ENCODE measurements at regions not wholly inside any gene's neighbourhood (a gene's known extent, or its start where the extent isn't known, plus 50 kb on each side); places are given as distances from the start of the nearest gene placed in this dataset.
"Not testable (repeated sequence)": the region's sequence is repeated elsewhere in the genome, so short reads cannot be mapped to it uniquely, and the experiment has no call there.

DNA sequence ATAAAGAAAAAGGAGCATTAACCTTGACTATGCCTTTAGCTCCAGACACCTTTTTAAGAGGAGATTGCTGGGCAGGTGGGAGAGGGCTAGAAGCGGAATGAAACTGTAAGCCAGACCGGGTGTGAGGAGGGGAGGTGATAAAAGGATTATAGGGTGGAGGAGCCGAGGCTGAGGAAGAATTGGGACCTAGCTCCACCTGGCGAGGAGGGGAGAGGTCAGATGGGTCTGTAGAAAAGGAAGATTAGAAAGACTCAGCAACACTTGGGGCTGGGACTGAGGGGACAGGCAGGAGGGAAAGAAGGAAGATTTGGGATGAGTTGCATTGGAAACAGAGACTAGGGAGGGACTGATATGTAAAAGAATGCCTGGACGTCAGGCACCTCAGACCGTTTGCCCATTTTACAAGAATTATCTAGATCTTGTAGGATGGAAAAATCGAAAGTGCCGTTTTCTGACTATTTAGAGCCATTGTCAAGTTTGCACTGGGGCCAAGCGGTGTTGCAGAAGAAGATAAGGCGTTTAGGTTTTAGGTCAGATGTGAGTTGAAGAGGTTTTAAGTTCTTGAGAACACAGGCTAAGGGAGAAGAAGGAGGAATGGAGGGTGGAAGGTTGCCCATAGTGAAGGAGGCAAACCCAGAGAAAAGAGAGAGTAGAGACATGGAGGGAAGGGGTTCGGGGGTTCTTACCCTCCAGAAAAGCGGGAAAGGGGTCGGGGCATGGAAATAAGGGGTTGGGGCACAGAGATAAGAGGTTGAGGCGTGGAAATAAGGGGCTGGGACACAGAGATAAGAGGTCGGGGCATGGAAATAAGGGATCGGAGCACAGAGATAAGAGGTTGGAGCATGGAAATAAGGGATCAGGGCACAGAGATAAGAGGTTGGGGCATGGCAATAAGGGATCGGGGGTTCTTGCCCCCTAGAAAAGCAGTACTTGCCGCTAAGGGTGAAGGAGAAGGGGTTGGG is 164.5 kb upstream of the JADE1 start:
- TF ChIP-seq POLR2A, EP300 (IDR thresholded peaks at IDR 0.05): not testable (repeated sequence)
- TF ChIP-seq, protein P1, sequence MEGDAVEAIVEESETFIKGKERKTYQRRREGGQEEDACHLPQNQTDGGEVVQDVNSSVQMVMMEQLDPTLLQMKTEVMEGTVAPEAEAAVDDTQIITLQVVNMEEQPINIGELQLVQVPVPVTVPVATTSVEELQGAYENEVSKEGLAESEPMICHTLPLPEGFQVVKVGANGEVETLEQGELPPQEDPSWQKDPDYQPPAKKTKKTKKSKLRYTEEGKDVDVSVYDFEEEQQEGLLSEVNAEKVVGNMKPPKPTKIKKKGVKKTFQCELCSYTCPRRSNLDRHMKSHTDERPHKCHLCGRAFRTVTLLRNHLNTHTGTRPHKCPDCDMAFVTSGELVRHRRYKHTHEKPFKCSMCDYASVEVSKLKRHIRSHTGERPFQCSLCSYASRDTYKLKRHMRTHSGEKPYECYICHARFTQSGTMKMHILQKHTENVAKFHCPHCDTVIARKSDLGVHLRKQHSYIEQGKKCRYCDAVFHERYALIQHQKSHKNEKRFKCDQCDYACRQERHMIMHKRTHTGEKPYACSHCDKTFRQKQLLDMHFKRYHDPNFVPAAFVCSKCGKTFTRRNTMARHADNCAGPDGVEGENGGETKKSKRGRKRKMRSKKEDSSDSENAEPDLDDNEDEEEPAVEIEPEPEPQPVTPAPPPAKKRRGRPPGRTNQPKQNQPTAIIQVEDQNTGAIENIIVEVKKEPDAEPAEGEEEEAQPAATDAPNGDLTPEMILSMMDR (IDR thresholded peaks at IDR 0.05), result not testable (repeated sequence)

Data from upper lobe of left lung (tissue), 4 donors.